HG02884 (cell line): ENCODE measurements at regions not wholly inside any gene's neighbourhood (a gene's known extent, or its start where the extent isn't known, plus 50 kb on each side); places are given as distances from the start of the nearest gene placed in this dataset.
"Not testable (repeated sequence)": the region's sequence is repeated elsewhere in the genome, so short reads cannot be mapped to it uniquely, and the experiment has no call there.

ENCODE experiments used
- ATAC-seq: cut with Tn5 transposase; IDR thresholded peaks from one replicate; pipeline ENCODE4 v1.9.1; 2021; ENCODE audit warnings: mild to moderate bottlenecking, moderate library complexity; ENCODE audit not compliant: unreplicated experiment

DNA sequence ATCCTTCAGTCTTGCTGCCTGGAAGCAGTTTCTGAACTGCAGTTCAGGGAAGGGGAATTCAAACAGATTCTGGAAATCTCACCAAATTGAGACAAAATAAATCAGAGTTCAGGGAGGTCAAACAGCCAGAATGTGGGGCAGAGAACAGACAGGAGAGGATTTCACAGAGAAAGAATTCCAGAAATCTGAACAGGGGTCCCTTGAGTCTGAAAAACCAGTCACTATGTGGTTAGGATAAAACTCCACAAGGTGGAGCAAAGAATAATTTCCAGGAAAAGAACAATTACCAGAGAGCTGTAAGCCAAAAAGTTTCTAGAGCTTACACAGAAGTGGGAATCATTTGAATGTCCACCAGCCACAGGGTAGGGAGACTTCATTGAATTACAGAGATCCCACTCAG is 84.7 kb downstream of the URB2 start:
- ATAC-seq, result no peak

DNA sequence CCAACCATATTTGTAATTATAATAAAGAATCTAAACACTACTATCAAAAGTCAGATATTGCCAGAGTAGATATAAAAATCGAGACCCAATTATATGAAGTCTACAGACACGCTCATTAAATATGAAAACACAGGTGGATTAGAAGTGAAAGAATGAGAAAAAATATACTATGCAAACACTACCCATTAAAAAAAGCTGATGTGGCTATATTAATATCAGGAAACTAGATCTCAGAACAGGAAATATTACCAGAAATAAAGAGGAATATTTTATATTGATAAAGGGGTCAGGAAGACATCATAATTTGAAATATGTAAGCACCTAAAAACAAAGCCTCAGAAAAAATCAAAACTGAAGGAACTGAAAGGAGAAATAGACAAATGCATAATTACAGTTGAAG is 88.3 kb downstream of the URB2 start:
- no peak for ATAC-seq

DNA sequence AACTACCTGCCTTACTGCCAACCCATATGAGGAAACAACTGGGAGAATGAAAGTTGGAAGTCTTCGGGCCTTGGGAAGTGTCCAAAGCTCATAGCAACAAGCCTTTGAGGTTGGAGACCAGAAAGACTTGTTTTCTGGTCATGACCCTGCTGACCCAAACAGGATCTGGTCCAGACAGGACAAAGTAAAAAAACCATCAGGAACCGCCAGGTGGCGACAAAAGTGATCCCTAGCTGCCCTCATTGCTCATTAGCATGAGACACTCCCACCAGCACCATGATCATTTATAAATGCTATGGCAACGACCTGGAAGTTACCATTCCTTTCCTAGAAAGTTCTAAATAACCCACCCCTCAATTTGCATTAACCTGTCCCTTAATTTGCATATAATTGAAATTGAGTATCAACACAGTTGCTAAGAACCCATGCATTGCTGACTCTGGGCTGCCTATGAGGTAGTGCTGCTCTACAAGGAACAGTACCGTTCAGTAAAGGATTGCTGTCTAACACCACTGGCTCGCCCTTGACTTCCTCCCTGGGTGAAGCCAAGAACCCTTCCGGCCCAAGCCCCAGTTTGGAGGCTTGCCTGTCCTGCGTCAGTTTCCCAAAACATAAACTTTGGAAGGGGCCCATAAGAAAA is 89.0 kb downstream of the URB2 start:
- ATAC-seq, result no peak

DNA sequence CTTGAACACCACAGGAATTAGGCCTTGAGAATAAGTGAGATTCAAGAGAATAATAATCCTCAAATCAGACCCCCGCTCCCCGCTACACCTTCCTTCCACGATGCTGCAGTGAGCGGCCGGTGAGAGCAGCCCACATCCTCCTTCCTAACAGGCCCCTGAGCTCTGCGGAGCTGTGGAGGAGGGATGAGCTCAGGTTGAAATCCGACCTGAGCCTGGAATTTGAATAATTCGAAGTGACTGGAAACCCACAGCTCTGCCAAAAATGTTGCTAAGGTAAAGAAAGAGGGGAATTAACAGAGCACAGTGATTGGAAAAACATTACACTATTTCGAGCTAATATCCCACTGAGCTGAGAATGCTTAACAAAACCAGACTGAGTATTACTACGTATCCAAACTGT is 90.0 kb downstream of the URB2 start:
- no peak for ATAC-seq

DNA sequence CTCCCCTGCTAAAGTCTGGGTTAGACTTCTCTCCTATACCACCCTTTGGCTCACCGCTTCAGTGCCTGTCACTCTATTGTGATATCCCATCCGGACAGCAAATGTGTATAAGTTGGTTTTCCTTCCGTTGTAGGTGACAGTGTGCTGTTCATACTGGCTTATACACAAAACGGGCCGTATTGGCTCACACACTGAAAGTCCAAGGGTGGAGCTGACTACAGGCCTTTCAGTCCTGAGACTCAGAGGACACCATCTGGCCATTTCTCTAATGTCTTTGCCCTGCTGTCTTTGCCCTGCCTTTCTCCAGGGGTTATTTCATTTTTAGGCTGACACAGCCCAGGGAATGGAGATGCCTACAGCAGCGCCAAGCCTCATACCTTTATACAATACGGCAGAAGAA is 90.7 kb downstream of the URB2 start:
- no peak for ATAC-seq

DNA sequence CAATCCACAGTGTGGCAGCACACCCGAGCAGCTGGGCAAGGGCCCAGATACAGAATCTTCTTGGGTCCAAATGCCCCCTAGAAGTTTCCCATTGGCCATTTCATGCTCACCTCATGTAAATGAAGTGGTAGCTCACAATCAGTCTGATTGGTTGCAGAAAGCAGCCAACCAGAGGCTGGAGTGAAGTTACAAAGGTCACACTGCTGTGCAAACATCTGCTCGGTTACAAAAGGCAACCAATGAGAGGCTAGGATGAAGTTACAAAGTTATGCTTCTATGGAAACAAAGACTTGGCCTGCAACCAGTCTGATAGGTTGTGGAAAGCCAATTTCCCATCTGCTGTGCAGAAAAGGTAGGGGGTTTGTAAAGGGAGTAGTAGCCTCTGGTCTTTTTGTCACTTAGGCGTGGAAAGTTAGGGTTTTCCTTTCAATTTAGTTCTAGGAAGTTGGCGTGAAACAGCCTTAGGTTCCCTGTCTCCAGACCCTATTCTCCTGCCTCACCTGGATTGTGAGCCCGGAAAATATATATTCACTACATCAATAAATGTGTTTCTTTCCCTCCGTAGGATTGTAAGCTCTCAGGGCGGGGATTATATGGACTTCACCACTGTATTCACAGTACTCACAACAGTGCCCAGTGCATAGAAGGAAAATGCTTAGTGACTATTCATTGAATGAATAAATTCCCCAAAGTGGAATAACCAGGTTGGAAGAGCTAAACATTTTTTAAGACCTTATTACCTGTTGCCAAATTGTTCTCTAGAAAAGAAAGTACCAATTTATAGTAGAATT is 91.9 kb downstream of the URB2 start:
- no peak for ATAC-seq

DNA sequence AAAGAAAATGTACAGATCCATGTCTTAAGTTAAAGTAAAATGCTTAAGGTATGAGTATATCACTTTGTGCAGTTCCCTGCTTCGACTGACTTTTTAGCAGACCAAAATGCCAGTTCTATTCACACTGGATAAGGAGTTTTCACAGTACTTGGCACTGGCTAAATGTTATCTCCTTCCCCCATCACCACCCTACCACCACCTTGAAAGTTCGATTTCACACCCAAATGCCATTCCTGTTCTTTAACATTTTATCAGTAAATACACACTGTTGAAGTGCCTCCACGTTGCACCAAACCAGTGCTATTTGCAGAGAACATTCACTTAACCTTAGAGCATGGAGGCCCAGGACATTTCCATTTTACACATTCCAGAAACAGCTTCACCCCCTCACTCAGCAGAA is 100.0 kb downstream of the URB2 start:
- no peak for ATAC-seq

DNA sequence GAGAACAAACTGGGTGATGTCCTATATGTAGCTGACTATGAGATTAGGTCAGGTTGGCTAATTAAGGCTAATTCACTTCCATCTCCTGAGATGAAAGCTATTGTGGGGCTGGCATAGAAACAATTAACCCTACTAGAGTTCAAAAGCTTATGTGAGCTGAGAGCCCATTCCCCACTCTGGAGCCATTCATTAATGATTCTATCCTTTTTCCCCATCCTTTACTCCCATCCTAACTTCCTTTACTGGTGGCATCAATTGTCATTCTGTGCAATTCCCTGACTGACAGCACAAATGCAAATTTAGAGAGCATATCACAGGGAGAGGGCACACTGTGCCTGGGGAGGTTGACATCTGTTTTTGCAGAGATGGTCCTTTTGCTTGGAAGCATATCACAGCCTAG is 103.9 kb downstream of the URB2 start:
- ATAC-seq, result no peak

DNA sequence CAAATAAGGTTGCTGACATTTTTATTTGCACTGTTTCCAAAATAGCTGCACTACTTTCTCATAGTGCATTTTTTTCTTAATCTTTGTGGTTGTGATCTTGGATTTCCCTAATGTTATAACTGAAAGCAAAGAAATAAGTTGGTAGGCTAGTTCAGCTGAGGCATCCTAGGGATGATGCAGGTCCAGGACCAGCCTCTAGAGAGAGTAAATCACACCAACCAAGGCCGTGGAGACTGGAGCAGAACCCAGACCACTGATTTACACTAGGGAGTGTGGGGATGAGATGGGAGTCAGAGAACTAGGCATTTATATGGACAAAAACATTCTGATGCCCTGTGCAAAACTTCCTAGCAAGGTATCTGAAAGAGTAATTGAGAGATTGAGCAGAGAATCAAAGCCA is 104.5 kb downstream of the URB2 start:
- ATAC-seq, result no peak

DNA sequence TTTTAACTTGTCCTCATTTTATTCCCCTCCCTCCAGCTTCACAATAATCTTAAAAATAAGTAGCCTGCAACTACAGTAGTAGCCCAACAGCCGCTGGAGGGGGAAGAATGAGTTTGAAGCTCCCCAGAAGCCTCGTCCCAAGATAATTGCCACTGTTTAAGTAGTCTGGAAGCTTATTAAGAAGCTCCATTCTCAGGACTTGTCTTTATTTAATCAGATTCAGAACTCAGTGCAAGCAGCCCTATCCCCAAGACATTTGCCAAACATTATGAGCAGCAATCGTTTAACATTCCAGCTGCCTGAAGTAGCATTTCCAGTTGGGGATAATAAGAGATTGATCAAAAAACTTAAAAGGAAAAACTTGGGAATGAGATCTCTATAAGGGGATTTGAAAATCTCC is 106.0 kb downstream of the URB2 start:
- ATAC-seq, result no peak

DNA sequence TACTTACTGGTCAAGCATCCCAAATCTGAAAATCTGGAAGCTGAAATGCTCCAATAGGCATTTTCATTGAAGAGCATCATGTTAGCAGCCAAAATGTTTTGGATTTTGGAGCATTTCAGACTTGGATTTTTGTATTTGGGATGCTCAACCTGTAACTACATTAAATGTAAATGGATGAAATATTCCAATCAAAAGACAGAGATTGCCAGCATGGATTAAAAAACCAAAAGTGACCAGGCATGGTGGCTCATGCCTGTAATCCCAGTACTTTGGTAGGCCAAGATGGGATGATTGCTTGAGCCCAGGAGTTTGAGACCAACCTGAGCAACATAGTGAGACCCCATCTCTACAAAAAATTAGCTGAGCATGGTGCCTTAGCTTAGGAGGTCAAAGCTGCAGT is 110.3 kb downstream of the URB2 start:
- no peak for ATAC-seq

DNA sequence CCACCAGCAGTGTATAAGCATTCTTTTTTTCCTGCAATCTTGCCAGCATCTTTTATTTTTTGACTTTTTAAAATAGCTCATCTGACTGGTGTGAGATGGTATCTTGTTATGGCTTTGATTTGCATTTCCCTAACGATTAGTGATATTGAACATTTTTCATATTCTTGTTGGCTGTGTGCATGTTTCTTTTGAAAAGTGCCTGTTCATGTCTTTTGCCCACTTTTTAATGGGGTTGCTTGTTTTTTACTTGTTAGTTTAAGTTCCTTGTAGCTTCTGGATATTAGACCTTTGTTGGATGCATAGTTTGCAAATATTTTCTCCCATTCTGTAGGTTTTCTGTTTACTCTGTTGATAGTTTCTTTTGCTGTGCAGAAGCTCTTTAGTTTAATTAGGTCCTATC is 116.6 kb downstream of the URB2 start:
- not testable (repeated sequence) for ATAC-seq

DNA sequence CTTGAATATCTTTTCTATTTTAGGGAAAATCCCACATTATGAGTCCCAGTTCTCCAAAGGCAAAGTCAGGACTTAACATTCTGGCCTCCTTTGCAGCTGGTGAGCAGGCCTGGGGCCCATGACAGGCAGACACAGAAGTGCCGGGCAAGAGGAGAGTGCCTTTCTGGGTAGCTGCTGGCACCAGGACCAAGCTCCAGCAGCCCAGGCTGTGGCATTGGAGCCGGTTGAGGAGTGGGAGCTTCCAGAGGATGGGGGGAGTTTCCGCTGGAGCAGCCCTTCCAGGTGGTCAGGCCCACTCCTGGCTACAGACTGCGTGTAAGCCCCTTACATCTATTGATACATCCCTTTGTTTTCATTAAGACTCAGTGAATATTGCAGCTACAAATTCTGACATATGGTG is 123.9 kb downstream of the URB2 start:
- no peak for ATAC-seq

DNA sequence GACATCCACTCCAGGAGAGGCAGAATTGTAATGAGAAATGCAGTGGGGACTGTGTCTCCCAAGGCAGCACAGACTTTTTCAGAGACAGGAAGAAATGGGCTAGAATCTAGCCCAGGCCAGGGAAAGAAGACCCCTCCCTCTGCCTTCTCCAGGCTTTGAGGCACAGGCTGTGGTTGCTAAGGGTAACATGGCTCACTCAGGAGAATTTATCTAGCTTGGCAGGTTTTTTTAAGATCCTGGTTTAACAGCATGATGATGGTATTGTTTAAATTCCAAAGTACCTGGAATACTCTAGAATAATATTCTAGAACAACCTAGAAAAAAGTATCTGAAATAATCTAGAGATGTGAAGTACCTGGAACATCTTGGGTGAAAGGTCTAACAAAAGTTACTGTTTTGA is 125.6 kb downstream of the URB2 start:
- no peak for ATAC-seq

DNA sequence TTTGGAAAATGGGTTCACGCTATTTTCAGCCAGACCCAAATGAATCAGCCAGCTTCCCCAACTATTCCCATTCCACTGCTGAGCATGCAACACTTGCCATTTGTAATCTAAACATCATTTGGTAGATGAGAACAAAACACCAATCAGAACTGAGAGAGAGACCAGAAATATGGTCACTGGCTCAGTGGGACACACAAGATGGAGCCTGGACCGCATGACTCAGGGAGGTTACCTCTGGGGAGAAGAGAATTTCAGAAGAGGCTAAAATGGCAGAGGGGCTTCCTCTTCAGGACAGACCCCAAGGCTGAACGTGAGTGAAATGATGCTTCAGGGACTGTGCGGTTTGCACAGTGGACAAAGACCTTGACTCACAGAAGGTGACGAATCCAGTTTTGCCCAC is 126.6 kb downstream of the URB2 start:
- no peak for ATAC-seq

DNA sequence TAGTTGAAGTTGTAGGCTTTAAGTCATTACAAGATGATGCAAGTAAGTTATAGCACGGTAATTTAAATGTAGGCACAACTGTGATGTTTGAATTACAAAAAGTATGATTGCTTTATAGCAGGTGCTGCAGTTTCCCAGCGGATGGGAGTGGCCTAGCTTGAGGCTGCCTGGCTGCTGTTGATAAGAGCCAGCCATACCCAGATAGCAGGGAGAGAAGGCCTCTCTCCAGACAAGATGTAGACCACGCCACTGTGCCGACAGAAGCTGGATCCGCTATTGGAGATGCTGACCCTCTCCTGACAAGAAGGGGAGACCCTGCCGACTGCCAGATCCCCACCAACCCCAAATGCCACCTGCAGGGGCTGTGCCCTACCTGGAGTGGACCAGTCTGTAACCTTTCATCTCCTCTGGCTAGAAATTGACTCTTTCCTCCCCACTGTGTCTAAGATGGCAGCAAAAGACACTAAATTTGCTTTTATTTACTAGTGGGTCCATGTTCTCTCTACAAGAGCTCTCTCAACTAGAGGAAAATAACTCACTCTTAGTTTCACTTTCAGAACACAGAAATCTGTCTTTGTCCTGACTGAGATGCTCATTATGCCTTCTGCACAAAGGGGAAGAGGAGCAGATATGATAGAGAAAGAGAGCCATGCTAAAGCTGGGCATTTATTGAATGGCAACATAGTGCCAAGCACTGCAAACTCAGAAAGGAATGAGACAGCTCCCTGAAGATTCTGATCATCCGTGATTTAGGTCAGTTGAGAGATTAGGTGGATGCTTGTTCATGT is 127.9 kb downstream of the URB2 start:
- ATAC-seq, result no peak

DNA sequence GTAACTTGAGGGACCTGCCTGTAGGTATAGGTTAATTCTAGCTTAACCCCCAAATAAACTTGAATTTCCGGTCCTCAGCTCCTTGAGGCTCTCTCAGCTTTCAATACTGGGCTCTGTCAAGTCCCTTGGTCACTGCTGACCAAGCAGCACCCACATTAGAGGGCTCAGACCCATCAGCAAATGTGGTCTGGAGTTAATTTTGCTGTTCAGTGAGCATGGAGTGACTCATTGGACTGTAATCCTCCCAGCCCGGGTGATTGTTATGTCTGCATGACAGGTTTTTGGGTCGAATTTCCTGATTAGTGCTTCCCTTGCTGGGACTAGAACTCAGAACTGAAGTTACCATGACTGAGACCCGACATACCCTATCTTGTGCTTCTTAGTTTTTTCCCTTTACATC is 130.6 kb downstream of the URB2 start:
- ATAC-seq, result no peak

DNA sequence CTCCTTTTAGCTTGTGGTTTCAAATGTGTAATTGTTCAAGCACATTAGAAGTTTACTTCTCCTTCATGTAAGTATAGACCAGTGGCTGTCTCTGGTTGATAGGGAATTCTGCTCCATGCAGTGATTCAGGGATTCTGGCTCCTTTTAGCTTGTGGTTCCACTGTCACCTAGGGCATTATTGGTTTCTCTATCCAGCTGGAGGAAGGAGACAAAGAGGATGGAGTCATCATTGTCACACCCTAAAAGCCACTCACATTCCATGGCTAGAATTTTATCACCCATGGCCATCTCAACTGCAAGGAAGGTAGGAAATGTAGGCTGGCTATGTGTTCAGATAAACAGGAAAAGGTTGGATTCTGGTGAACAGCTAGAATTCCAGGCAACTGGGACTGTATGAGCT is 131.2 kb downstream of the URB2 start:
- ATAC-seq, result no peak

DNA sequence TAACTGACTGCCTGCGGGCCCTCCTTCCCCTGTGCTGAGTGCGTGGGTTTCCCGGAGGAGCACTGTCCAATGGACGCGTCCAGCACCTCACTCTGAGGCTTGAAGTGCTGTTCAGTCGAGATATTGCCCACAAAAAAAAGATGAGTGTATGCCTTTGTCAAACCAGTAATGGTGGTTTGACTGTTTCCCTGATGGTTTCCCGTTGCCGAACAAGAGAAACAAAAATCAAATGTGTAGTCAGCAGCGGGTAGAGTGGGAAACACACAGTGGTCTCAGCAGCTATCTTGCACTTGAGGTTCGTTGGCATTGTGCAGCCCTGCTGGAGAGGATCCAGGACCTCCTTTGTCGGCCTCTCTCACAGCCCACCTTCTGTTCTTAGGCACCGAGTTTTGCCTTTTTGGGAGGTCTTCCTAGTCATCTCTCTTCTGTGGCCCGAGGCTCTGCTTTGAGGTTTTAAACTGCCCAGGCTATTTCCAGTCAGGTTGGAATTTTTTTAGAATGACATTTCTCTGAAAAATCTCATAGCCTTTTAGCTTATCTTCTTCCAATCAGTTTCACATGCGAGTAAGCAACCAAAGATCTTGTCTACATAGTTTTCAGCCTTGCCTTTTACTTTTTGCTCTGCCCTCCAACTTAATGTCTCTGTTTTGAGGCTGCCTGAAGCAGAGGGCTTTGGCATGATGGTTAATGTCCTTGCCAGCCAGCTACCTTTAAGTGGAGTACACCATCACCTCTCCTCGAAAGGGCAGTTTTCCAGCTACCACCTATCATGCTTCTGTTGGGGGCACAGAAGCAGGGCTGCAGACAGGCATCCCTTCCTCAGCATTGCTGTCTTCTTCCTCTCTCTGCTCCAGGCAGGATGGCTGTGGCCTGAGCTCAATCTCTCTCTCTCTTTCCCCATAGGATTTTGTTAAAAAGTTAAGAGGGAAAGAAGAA is 132.3 kb downstream of the URB2 start:
- ATAC-seq, result no peak

DNA sequence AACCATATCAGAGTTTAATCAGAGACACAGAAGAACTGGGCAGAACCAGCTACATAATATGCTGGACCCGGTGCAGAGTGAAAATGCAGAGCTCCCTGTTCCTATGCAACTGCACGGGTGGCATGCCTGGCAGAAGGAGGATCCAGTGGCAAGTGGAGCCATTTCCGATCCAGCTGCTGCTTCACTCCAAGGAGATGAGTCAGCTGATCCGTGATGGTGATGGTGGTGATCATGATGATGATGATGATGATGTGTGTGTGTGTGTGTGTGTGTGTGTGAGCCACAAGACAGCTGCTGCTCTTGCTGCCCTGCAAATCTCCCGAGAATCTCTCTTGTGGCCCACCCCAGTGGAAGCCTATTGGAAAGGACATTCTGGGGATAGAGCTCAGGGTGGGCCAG is 133.0 kb downstream of the URB2 start:
- ATAC-seq, result no peak

DNA sequence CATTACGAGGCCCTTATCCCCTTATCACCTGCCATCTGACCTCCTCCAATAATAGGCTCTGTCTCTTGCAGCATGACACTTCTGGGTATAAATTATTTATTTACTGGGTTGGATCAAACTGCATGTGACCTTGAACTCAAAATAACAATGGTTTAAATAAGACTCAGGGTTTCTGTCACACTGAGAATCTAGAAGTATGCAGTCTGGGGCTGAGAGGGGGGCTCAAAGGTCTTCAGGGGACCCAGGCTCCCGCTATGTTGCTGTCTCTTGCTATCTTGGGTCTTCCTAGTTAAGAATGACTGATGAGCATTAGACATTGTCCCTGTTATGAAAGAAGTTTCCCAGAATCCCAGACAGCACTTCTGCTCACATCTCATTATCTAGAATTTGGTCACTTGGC is 133.5 kb downstream of the URB2 start:
- no peak for ATAC-seq
